ENCODE measurements at regions not wholly inside any gene's neighbourhood (a gene's known extent, or its start where the extent isn't known, plus 50 kb on each side); places are given as distances from the start of the nearest gene placed in this dataset.

DNA sequence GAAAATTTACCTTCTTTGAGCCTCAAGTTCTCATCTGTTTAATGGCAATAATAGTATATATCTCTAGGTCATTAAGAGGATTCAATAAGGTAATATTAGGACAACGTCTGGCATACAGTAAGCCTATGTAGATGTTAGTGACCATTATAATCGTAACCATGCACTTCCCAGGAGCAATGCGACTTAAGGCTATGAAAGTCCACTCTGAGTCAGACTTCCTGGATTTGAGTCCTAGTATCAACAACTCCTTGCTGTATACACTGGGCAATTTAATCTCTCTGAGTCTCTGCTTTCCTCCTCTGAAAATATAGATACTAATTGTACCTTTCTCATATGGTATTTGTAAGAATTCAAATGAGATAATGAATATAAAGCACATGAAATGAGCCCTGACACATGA is 168.1 kb upstream of the HDDC2 start:
- Histone ChIP-seq H3K27ac (no peak overlapping the region), H3K4me3 (no peak overlapping the region), H3K4me1 (no peaks in the 10 kb centered on the region), H3K36me3 (no peaks in the 10 kb centered on the region), H3K27me3 (no peaks in the 10 kb centered on the region), H3K9me3 (no peaks in the 10 kb centered on the region)
- ATAC-seq (no peak), DNase-seq (no peak), FAIRE-seq (no peak)
- intact Hi-C loops (cut with DNase I): no loop called here
- 63 to 70% methylated on average over 3 of the region's 3 CpGs for WGBS, 2 donors
- TF ChIP-seq, protein P1, sequence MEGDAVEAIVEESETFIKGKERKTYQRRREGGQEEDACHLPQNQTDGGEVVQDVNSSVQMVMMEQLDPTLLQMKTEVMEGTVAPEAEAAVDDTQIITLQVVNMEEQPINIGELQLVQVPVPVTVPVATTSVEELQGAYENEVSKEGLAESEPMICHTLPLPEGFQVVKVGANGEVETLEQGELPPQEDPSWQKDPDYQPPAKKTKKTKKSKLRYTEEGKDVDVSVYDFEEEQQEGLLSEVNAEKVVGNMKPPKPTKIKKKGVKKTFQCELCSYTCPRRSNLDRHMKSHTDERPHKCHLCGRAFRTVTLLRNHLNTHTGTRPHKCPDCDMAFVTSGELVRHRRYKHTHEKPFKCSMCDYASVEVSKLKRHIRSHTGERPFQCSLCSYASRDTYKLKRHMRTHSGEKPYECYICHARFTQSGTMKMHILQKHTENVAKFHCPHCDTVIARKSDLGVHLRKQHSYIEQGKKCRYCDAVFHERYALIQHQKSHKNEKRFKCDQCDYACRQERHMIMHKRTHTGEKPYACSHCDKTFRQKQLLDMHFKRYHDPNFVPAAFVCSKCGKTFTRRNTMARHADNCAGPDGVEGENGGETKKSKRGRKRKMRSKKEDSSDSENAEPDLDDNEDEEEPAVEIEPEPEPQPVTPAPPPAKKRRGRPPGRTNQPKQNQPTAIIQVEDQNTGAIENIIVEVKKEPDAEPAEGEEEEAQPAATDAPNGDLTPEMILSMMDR (IDR thresholded peaks at IDR 0.05): no peak

DNA sequence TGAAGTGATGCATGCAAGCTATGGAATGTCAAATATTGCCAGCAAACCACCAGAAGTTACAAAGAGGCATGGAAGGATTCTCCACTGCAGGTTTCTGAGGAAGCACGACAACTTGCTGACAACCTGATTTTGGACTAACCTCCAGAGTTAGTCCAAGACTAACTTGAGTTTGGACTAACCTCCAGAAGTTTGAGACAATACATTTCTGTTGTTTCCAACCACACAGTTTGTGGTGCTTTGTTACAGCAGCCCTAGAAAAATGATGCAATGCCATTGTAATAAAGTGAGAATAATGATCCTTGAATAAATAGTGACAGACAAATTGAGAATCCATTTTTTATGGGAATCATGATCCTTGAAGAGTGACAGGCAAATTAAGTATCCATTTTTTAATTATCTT is 169.9 kb upstream of the HDDC2 start:
- H3K36me3 ChIP-seq: no peaks in the 10 kb centered on the region
- FAIRE-seq: no peak
- intact Hi-C loops (cut with DNase I): no loop called here
- 71 to 84% methylated on average over 1 of the region's 1 CpG for WGBS, 2 donors
- no peak overlapping the region for H3K27ac ChIP-seq
- TF ChIP-seq, protein P1 (IDR thresholded peaks at IDR 0.05): no peak
- H3K27me3 ChIP-seq: no peaks in the 10 kb centered on the region
- no peaks in the 10 kb centered on the region for H3K9me3 ChIP-seq
- DNase-seq: no peak
- no peaks in the 10 kb centered on the region for H3K4me1 ChIP-seq
- ATAC-seq: no peak
- H3K4me3 ChIP-seq: no peak overlapping the region

DNA sequence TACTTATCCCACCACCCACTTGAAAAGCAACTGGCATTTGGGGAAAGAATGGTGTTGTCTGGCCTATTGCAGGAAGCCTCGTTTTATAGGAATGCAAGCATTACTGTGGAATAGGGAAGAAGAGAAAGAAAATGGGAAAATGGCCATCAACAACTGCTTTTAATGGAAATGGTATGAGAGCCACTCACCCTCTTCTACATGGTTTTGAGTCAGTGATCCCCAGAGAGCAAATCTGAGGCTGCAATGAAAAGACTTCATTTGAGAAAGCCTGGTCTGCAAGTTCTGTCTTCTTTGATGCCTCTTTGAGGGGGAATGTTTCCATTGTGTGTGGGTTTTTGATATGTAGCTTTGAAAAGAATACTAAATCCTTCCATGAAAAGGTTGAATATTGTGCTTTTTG is 172.3 kb upstream of the HDDC2 start:
- no peaks in the 10 kb centered on the region for H3K36me3 ChIP-seq
- 40 to 59% methylated on average over 1 of the region's 1 CpG for WGBS, 2 donors
- H3K4me3 ChIP-seq: no peak overlapping the region
- DNase-seq: no peak
- H3K9me3 ChIP-seq: no peaks in the 10 kb centered on the region
- intact Hi-C loops (cut with DNase I): no loop called here
- TF ChIP-seq, protein P1 (IDR thresholded peaks at IDR 0.05): no peak
- no peak for FAIRE-seq
- peaks cover 0 to 2% (median 0%) of the 10 kb centered on the region in 4 donors for H3K27me3 ChIP-seq
- H3K27ac ChIP-seq: no peak overlapping the region
- H3K4me1 ChIP-seq: no peaks in the 10 kb centered on the region
- no peak for ATAC-seq

DNA sequence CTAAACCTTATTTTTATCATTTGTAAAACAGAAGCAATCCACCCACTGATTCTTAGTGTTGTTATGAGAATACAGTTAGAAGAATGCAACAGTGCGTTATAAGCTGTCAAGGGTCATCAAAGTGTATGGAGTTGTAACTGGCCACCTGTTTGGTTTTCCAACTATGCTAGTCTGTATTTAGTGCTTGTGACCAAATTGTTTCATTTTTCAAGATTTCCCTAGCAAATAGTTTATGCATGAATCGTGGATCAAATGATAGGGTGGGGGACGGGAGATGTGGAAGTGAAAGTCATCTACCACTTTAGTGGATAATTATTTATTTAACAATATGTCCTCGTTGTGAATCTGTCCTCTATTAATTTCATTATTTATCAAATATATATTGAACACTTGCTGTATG is 175.4 kb upstream of the HDDC2 start:
- no peak for DNase-seq
- no peak overlapping the region for H3K4me3 ChIP-seq
- H3K4me1 ChIP-seq: no peaks in the 10 kb centered on the region
- H3K27ac ChIP-seq: no peak overlapping the region
- ATAC-seq: no peak
- intact Hi-C loops (cut with DNase I): no loop called here
- no peak for FAIRE-seq
- 49 to 60% methylated on average over 4 of the region's 4 CpGs for WGBS, 2 donors
- TF ChIP-seq, protein P1 (IDR thresholded peaks at IDR 0.05): no peak
- no peaks in the 10 kb centered on the region for H3K36me3 ChIP-seq
- H3K9me3 ChIP-seq: no peaks in the 10 kb centered on the region
- H3K27me3 ChIP-seq: peaks cover 0 to 3% (median 0%) of the 10 kb centered on the region in 4 donors

DNA sequence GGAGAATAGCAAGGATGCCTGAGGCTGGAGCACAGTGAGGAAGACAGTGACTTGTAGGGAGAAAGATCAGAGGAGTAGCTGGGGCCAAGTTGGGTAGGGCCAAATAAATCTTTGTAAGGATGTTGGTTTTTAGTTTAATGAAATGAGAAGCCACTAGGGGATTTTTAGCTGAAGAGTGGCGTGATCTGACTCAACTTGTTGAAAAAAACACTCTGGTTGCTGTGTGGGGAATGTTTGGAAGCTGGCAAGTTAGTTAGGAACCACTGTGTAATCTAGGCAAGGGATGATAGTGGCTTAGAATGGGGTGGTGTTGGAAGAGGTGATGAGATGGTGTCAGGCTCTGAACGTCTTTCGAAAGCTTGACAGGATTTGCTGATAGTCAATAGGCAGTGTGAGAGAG is 176.1 kb upstream of the HDDC2 start:
- TF ChIP-seq, protein P1 (IDR thresholded peaks at IDR 0.05): no peak
- H3K27me3 ChIP-seq: peaks cover 0 to 3% (median 0%) of the 10 kb centered on the region in 4 donors
- no peak overlapping the region for H3K4me3 ChIP-seq
- FAIRE-seq (no peak), ATAC-seq (no peak), DNase-seq (no peak)
- H3K4me1 ChIP-seq: no peaks in the 10 kb centered on the region
- no peaks in the 10 kb centered on the region for H3K36me3 ChIP-seq
- H3K27ac ChIP-seq: no peak overlapping the region
- no peaks in the 10 kb centered on the region for H3K9me3 ChIP-seq
- intact Hi-C loops (cut with DNase I): no loop called here
- WGBS, 2 donors: 45 to 48% methylated on average over 3 of the region's 3 CpGs
